ENCODE measurements at regions not wholly inside any gene's neighbourhood (a gene's known extent, or its start where the extent isn't known, plus 50 kb on each side); places are given as distances from the start of the nearest gene placed in this dataset.

DNA sequence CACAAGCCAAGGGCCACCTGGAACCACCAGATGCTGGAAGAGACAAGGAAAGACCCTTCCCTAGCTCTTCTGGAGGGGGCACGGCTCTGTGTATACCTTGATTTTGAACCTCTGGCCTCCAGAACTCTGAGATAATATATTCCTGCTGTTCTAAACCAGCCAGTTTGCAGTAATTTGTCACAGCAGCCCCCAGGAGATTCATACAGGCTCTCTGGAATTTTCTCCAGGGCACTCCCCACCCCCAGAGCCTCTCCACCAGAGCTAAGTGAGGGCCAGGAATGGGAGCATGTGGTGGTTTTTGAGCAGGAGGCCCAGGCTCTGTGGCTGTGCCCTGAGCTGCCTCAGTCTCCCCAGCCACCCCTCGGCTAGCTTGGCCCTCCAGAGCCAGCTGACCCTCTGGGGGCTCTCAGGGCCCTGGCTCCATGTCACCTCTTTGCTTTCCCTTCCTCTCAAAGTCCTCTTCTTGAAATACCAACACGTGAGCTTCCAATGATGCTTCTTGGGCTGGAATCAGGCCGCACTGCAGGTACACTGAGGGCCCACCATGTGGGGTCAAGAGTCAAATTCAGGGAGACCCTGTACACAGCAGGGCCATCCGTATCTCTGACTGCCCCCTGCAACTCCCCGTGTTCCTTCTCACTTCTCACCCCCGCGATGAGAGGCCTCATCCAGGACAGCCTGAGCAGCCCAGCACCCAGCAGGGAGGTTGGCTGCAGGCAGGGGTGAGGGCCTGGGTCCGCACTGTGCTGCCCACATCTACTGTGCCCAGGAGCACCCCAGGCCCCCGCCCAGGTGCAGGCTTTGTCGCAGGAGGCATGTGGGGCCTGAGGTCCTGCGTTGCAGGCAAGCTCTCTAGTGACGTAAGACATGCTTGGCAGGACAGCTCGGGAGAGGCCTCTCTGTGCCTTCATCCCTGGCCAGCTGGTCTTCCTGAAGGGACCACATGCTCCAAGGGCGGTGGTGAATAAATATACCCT lies 155.5 kb downstream of the ANKRD60 start:
- no peak overlapping the region for H3K27ac ChIP-seq (ENCODE audit: low read length)
- H3K4me1 ChIP-seq (ENCODE audit: insufficient read depth, low read length), result peaks cover 11% of the 10 kb centered on the region
- no peaks in the 10 kb centered on the region for H3K79me2 ChIP-seq (ENCODE audit: low read length)
- CTCF ChIA-PET, result no interaction called here
- H4K20me1 ChIP-seq (ENCODE audit: low read length), result no peaks in the 10 kb centered on the region
- no peak overlapping the region for H3K4me2 ChIP-seq (ENCODE audit: low read length)
- ATAC-seq, result no peak
- H3F3A ChIP-seq (ENCODE audit: low read length, unreplicated experiment), result no peaks in the 10 kb centered on the region
- no peak overlapping the region for H3K9ac ChIP-seq (ENCODE audit: low read length)
- no peak overlapping the region for H3K4me3 ChIP-seq (ENCODE audit: low read length)
- no peaks in the 10 kb centered on the region for H3K36me3 ChIP-seq (ENCODE audit: low read depth, low read length)
- POLR2A ChIA-PET (ENCODE audit: unreplicated experiment), result no interaction called here
- H2AFZ ChIP-seq (ENCODE audit: low read length), result no peak overlapping the region
- no peak for TF ChIP-seq EZH2 (IDR thresholded peaks at IDR 0.05; ENCODE audit: low read length, unreplicated experiment)
- no peaks in the 10 kb centered on the region for H3K9me3 ChIP-seq (ENCODE audit: low read length)
- H3K9me2 ChIP-seq (replicated peaks; ENCODE audit: low read length), result no peaks in the 10 kb centered on the region
- BruUV-seq (replicated peaks), result no TSS peak
- intact Hi-C loops (cut with micrococcal nuclease), result no loop called here
- no peak for DNase-seq
- no peaks in the 10 kb centered on the region for H3K27me3 ChIP-seq (ENCODE audit: low read length)

DNA sequence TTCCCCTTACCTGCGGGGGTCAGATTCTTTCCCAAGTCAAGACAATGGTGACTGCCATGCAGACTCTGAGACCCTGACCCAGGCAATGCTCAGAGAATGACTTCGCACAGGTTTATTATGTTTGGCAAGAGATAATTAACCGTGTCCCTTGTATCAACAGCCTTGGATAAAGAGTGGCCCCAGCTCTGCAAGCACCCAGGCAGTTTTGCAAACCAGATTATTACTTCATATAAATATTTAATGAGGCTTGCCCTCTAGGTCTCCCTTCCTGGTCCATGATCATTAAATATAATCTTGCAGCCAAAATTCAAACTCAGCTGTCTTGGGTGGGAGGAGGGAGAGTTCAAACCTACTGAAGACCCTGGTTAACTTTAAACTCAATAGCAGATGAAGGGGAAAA lies 156.5 kb downstream of the ANKRD60 start:
- Histone ChIP-seq H3K4me1 (ENCODE audit: insufficient read depth, low read length) (peaks cover 14% of the 10 kb centered on the region), H3K79me2 (ENCODE audit: low read length) (no peaks in the 10 kb centered on the region), H3K36me3 (ENCODE audit: low read depth, low read length) (no peaks in the 10 kb centered on the region), H3K4me3 (ENCODE audit: low read length) (no peak overlapping the region), H4K20me1 (ENCODE audit: low read length) (no peaks in the 10 kb centered on the region), H3K9me3 (ENCODE audit: low read length) (no peaks in the 10 kb centered on the region), H3K27me3 (ENCODE audit: low read length) (no peaks in the 10 kb centered on the region), H3K4me2 (ENCODE audit: low read length) (no peak overlapping the region), H3K27ac (ENCODE audit: low read length) (no peak overlapping the region), H3K9me2 (replicated peaks; ENCODE audit: low read length) (no peaks in the 10 kb centered on the region), H3K9ac (ENCODE audit: low read length) (no peak overlapping the region), H2AFZ (ENCODE audit: low read length) (no peak overlapping the region), H3F3A (ENCODE audit: low read length, unreplicated experiment) (no peaks in the 10 kb centered on the region)
- intact Hi-C loops (cut with micrococcal nuclease), result no loop called here
- ChIA-PET POLR2A (ENCODE audit: unreplicated experiment) (no interaction called here), CTCF (no interaction called here)
- BruUV-seq (replicated peaks), result no TSS peak
- TF ChIP-seq, protein P1, sequence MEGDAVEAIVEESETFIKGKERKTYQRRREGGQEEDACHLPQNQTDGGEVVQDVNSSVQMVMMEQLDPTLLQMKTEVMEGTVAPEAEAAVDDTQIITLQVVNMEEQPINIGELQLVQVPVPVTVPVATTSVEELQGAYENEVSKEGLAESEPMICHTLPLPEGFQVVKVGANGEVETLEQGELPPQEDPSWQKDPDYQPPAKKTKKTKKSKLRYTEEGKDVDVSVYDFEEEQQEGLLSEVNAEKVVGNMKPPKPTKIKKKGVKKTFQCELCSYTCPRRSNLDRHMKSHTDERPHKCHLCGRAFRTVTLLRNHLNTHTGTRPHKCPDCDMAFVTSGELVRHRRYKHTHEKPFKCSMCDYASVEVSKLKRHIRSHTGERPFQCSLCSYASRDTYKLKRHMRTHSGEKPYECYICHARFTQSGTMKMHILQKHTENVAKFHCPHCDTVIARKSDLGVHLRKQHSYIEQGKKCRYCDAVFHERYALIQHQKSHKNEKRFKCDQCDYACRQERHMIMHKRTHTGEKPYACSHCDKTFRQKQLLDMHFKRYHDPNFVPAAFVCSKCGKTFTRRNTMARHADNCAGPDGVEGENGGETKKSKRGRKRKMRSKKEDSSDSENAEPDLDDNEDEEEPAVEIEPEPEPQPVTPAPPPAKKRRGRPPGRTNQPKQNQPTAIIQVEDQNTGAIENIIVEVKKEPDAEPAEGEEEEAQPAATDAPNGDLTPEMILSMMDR (conservative IDR thresholded peaks at IDR 0.05; ENCODE audit: low read depth, low read length), result no peak
- TF ChIP-seq EZH2 (IDR thresholded peaks at IDR 0.05; ENCODE audit: low read length, unreplicated experiment) (no peak), EZH2phosphoT487 (IDR thresholded peaks at IDR 0.05; ENCODE audit: borderline replicate concordance, low read length) (no peak)
- ATAC-seq, result no peak
- DNase-seq, result no peak

DNA sequence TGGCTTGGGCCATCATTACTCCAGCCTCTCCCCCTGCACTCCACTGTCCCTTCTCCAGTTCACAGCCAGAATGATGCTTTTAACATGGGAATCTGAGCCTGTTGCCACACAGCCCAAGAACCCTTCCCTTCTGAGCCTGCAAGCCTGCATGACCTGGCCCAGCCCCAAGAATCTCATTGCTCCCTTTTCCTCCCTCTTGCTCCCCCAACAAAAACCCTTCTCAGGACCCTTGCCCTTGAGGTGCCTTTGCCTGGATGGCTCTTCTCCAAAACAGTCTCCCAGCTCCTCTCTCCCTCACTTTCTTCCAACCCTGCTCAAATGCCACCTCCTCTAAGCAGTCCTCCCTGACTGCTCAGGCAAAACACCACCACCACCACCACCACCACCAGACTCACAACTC lies 157.2 kb downstream of the ANKRD60 start:
- Histone ChIP-seq H3K4me2 (ENCODE audit: low read length) (no peak overlapping the region), H3K36me3 (ENCODE audit: low read depth, low read length) (no peaks in the 10 kb centered on the region), H3K4me1 (ENCODE audit: insufficient read depth, low read length) (peaks cover 20% of the 10 kb centered on the region), H3K27ac (ENCODE audit: low read length) (no peak overlapping the region), H3K9me3 (ENCODE audit: low read length) (no peaks in the 10 kb centered on the region), H3K27me3 (ENCODE audit: low read length) (no peaks in the 10 kb centered on the region), H4K20me1 (ENCODE audit: low read length) (no peaks in the 10 kb centered on the region), H3K79me2 (ENCODE audit: low read length) (no peaks in the 10 kb centered on the region), H2AFZ (ENCODE audit: low read length) (no peak overlapping the region), H3K4me3 (ENCODE audit: low read length) (no peak overlapping the region), H3K9ac (ENCODE audit: low read length) (no peak overlapping the region), H3F3A (ENCODE audit: low read length, unreplicated experiment) (peaks cover 2% of the 10 kb centered on the region), H3K9me2 (replicated peaks; ENCODE audit: low read length) (no peaks in the 10 kb centered on the region)
- intact Hi-C loops (cut with micrococcal nuclease), result no loop called here
- DNase-seq (no peak), ATAC-seq (no peak)
- ChIA-PET CTCF (no interaction called here), POLR2A (ENCODE audit: unreplicated experiment) (no interaction called here)
- TF ChIP-seq EZH2phosphoT487 (IDR thresholded peaks at IDR 0.05; ENCODE audit: borderline replicate concordance, low read length) (no peak), EZH2 (IDR thresholded peaks at IDR 0.05; ENCODE audit: low read length, unreplicated experiment) (no peak)
- TF ChIP-seq, protein P1 (conservative IDR thresholded peaks at IDR 0.05; ENCODE audit: low read depth, low read length), result no peak
- BruUV-seq (replicated peaks), result no TSS peak
